HL-60 (cell line): ENCODE measurements at regions not wholly inside any gene's neighbourhood (a gene's known extent, or its start where the extent isn't known, plus 50 kb on each side); places are given as distances from the start of the nearest gene placed in this dataset.

Experiments used
- CTCF ChIP-seq: IDR thresholded peaks from one replicate; pipeline ENCODE4 v1.5.1; 2011; ENCODE audit warnings: low read length, control low read depth, inconsistent platforms; ENCODE audit not compliant: insufficient read depth
- GABPA ChIP-seq: IDR thresholded peaks from 2 replicates; pipeline ENCODE4 v1.6.1; 2012; ENCODE audit warnings: low read depth
- POLR2AphosphoS5 ChIP-seq: IDR thresholded peaks from 2 replicates; pipeline ENCODE4 v1.6.1; 2012; ENCODE audit warnings: low read depth
- REST ChIP-seq: IDR thresholded peaks from 2 replicates; pipeline ENCODE4 v1.6.1; 2012; ENCODE audit warnings: low read depth; ENCODE audit not compliant: insufficient replicate concordance
- SPI1 ChIP-seq: IDR thresholded peaks from 2 replicates; pipeline ENCODE4 v1.6.1; 2012; ENCODE audit warnings: low read depth, mild to moderate bottlenecking, borderline replicate concordance

- TF ChIP-seq CTCF = no peak
- TF ChIP-seq REST = no peak
- TF ChIP-seq GABPA = no peak
- TF ChIP-seq POLR2AphosphoS5 = no peak
- TF ChIP-seq SPI1 = no peak
Measured at GRCh38 chr3:1551741-1552140, 458.9 kb downstream of the CNTN6 start.
